Astrocyte of the cerebellum (primary cell): ENCODE measurements at regions not wholly inside any gene's neighbourhood (a gene's known extent, or its start where the extent isn't known, plus 50 kb on each side); places are given as distances from the start of the nearest gene placed in this dataset.

ENCODE experiments used
- DNase-seq: peaks from one replicate; pipeline ENCODE4 v3.0.0-alpha.2; 2011; ENCODE audit warnings: low read depth
- H3K4me3 ChIP-seq: 2 replicates; pipeline ENCODE4 v1.5.1; 2011; ENCODE audit warnings: mild to moderate bottlenecking, low read depth, low read length, moderate library complexity
- CTCF ChIP-seq: IDR thresholded peaks from 2 replicates; pipeline ENCODE4 v1.5.1; 2012; ENCODE audit warnings: low read length, low read depth, moderate library complexity, mild to moderate bottlenecking; ENCODE audit errors: missing control alignments
- in situ Hi-C: cut with HindIII; loops from 2 replicates; pipeline ENCODE4 v1.10.0; 2017; ENCODE audit warnings: low sequenced_read_pairs

- no peak for TF ChIP-seq CTCF
- DNase-seq, result no peak
- in situ Hi-C loops, result no loop called here
- no peak overlapping the region for H3K4me3 ChIP-seq
Measured at GRCh38 chr14:101361044-101361443, 200.3 kb upstream of the DIO3 start.

- DNase-seq, result no peak
- no peak overlapping the region for H3K4me3 ChIP-seq
- TF ChIP-seq CTCF, result no peak
- in situ Hi-C loops, result no loop called here
Measured at GRCh38 chr14:101361451-101362433, 199.6 kb upstream of the DIO3 start.

GRCh38 chr14:101362529-101363260, 198.6 kb upstream of the DIO3 start:
- no peak for DNase-seq
- in situ Hi-C loops, result no loop called here
- H3K4me3 ChIP-seq, result no peak overlapping the region
- no peak for TF ChIP-seq CTCF

- in situ Hi-C loops, result no loop called here
- DNase-seq, result no peak
- H3K4me3 ChIP-seq, result no peak overlapping the region
- TF ChIP-seq CTCF, result no peak
Measured at GRCh38 chr14:101363261-101363555, 198.1 kb upstream of the DIO3 start.

- DNase-seq, result no peak
- no peak overlapping the region for H3K4me3 ChIP-seq
- no peak for TF ChIP-seq CTCF
- in situ Hi-C loops, result no loop called here
Measured at GRCh38 chr14:101363880-101364391, 197.4 kb upstream of the DIO3 start.

GRCh38 chr14:101364503-101365328, 196.6 kb upstream of the DIO3 start:
- DNase-seq, result no peak
- in situ Hi-C loops, result no loop called here
- TF ChIP-seq CTCF, result no peak
- no peak overlapping the region for H3K4me3 ChIP-seq
